SK-N-SH (cell line): ENCODE measurements at regions not wholly inside any gene's neighbourhood (a gene's known extent, or its start where the extent isn't known, plus 50 kb on each side); places are given as distances from the start of the nearest gene placed in this dataset.

Experiments
- CHD2 ChIP-seq: fragments of 150-350 bp; IDR thresholded peaks from 2 replicates; pipeline ENCODE4 v1.6.1; 2018; ENCODE audit warnings: low read length; ENCODE audit not compliant: partially characterized antibody
- EP300 ChIP-seq, 2 experiments: IDR thresholded peaks; 2 replicates each; pipeline versions ENCODE4 v1.4.0 to v1.6.1; 2012; ENCODE audit warnings: borderline replicate concordance in 1 of 2, low read depth in 1 of 2, low read length in 1 of 2
- EZH2phosphoT487 ChIP-seq: fragments of 200-600 bp; sonication (generic); IDR thresholded peaks from 2 replicates; pipeline ENCODE4 v1.6.1; 2017; ENCODE audit warnings: low read depth, mixed run types, mild to moderate bottlenecking, antibody characterized with exemption, moderate library complexity, borderline replicate concordance
- FOSL2 ChIP-seq: IDR thresholded peaks from 2 replicates; pipeline ENCODE4 v1.4.0; 2012; ENCODE audit warnings: low read depth, mild to moderate bottlenecking, moderate library complexity, borderline replicate concordance
- FOXJ3 ChIP-seq: sonication (generic); formaldehyde crosslinking; IDR thresholded peaks from 2 replicates; pipeline ENCODE4 v1.5.1; 2020; ENCODE audit warnings: mild to moderate bottlenecking, missing genetic modification reagents
- FOXM1 ChIP-seq: IDR thresholded peaks from 2 replicates; pipeline ENCODE4 v1.4.0; 2012; ENCODE audit warnings: low read depth, mild to moderate bottlenecking
- GABPA ChIP-seq: IDR thresholded peaks from 2 replicates; pipeline ENCODE4 v1.4.0; 2012; ENCODE audit warnings: low read depth, mild to moderate bottlenecking
- JUND ChIP-seq: IDR thresholded peaks from 2 replicates; pipeline ENCODE4 v1.4.0; 2012
- MXI1 ChIP-seq: IDR thresholded peaks from 2 replicates; pipeline ENCODE4 v1.6.1; 2012; ENCODE audit warnings: mild to moderate bottlenecking, low read depth, low read length, improper control_type of control experiment
- TF ChIP-seq, protein P1 (sequence below): fragments of 200-600 bp; sonication (generic); IDR thresholded peaks from 2 replicates; pipeline ENCODE4 v1.6.1; 2017; ENCODE audit warnings: antibody characterized with exemption, mild to moderate bottlenecking, moderate library complexity
- TF ChIP-seq, protein P2 (sequence below): IDR thresholded peaks from 2 replicates; pipeline ENCODE4 v1.6.1; 2012; ENCODE audit warnings: mild to moderate bottlenecking, low read depth, low read length, moderate library complexity
- TF ChIP-seq, protein P3 (sequence below): IDR thresholded peaks from 2 replicates; pipeline ENCODE4 v1.4.0; 2012; ENCODE audit warnings: low read depth, borderline replicate concordance

DNA sequence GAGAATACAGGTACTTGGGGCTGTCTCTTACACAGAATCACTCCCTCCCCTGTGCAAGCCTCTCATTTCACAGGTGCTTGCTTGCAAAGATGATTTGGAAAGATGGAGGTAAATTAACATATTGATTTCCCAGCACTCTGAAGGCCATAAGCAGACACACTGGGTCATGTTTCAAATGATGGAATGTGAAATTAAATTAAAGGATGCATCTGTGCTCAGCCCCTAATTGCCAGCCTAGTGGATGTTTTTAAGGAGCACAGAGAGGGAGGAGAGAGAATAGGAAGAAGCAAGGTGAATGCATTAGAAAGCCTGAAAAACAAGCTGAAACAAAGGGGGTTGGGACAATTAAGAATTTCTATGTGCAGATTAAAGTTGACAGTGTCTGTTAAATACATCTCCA is 96.1 kb upstream of the GRIP1 start:
- TF ChIP-seq, protein P1, sequence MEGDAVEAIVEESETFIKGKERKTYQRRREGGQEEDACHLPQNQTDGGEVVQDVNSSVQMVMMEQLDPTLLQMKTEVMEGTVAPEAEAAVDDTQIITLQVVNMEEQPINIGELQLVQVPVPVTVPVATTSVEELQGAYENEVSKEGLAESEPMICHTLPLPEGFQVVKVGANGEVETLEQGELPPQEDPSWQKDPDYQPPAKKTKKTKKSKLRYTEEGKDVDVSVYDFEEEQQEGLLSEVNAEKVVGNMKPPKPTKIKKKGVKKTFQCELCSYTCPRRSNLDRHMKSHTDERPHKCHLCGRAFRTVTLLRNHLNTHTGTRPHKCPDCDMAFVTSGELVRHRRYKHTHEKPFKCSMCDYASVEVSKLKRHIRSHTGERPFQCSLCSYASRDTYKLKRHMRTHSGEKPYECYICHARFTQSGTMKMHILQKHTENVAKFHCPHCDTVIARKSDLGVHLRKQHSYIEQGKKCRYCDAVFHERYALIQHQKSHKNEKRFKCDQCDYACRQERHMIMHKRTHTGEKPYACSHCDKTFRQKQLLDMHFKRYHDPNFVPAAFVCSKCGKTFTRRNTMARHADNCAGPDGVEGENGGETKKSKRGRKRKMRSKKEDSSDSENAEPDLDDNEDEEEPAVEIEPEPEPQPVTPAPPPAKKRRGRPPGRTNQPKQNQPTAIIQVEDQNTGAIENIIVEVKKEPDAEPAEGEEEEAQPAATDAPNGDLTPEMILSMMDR = no peak
- TF ChIP-seq EP300 (IDR thresholded peaks at IDR 0.05; ENCODE audit: borderline replicate concordance in 1 of 2, low read depth in 1 of 2, low read length in 1 of 2) (no peak), FOXM1 (no peak), GABPA (no peak), CHD2 (no peak), FOSL2 (no peak), FOXJ3 (CRISPR knock-in tag) (no peak), EZH2phosphoT487 (no peak), MXI1 (no peak), JUND (no peak)
- TF ChIP-seq, protein P2, sequence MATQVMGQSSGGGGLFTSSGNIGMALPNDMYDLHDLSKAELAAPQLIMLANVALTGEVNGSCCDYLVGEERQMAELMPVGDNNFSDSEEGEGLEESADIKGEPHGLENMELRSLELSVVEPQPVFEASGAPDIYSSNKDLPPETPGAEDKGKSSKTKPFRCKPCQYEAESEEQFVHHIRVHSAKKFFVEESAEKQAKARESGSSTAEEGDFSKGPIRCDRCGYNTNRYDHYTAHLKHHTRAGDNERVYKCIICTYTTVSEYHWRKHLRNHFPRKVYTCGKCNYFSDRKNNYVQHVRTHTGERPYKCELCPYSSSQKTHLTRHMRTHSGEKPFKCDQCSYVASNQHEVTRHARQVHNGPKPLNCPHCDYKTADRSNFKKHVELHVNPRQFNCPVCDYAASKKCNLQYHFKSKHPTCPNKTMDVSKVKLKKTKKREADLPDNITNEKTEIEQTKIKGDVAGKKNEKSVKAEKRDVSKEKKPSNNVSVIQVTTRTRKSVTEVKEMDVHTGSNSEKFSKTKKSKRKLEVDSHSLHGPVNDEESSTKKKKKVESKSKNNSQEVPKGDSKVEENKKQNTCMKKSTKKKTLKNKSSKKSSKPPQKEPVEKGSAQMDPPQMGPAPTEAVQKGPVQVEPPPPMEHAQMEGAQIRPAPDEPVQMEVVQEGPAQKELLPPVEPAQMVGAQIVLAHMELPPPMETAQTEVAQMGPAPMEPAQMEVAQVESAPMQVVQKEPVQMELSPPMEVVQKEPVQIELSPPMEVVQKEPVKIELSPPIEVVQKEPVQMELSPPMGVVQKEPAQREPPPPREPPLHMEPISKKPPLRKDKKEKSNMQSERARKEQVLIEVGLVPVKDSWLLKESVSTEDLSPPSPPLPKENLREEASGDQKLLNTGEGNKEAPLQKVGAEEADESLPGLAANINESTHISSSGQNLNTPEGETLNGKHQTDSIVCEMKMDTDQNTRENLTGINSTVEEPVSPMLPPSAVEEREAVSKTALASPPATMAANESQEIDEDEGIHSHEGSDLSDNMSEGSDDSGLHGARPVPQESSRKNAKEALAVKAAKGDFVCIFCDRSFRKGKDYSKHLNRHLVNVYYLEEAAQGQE = no peak
- TF ChIP-seq, protein P3, sequence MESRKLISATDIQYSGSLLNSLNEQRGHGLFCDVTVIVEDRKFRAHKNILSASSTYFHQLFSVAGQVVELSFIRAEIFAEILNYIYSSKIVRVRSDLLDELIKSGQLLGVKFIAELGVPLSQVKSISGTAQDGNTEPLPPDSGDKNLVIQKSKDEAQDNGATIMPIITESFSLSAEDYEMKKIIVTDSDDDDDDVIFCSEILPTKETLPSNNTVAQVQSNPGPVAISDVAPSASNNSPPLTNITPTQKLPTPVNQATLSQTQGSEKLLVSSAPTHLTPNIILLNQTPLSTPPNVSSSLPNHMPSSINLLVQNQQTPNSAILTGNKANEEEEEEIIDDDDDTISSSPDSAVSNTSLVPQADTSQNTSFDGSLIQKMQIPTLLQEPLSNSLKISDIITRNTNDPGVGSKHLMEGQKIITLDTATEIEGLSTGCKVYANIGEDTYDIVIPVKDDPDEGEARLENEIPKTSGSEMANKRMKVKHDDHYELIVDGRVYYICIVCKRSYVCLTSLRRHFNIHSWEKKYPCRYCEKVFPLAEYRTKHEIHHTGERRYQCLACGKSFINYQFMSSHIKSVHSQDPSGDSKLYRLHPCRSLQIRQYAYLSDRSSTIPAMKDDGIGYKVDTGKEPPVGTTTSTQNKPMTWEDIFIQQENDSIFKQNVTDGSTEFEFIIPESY = no peak
